Left hindlimb (tissue), 1 donor: ENCODE measurements at regions not wholly inside any gene's neighbourhood (a gene's known extent, or its start where the extent isn't known, plus 50 kb on each side); places are given as distances from the start of the nearest gene placed in this dataset.
"Not testable (repeated sequence)": the region's sequence is repeated elsewhere in the genome, so short reads cannot be mapped to it uniquely, and the experiment has no call there.

ENCODE experiments used
- DNase-seq: peaks from one replicate; pipeline ENCODE4 v3.0.0-alpha.2; 2018

- DNase-seq: no peak
Observed at GRCh38 chr7:80346704-80347103, 165.2 kb downstream of the GNAT3 start.

- DNase-seq: no peak
Observed at GRCh38 chr7:80335511-80336231, 176.2 kb downstream of the GNAT3 start.

- DNase-seq: no peak
Observed at GRCh38 chr7:80334908-80335307, 177.0 kb downstream of the GNAT3 start.

GRCh38 chr7:80334196-80334595, 177.7 kb downstream of the GNAT3 start:
- DNase-seq: no peak

- no peak for DNase-seq
Observed at GRCh38 chr7:80333040-80333439, 178.8 kb downstream of the GNAT3 start.

GRCh38 chr7:80330434-80330833, 181.4 kb downstream of the GNAT3 start:
- DNase-seq: no peak

GRCh38 chr7:80324032-80324431, 187.8 kb downstream of the GNAT3 start:
- DNase-seq: no peak

GRCh38 chr7:80319461-80319860, 184.8 kb downstream of the GNAI1 start:
- DNase-seq: no peak

- no peak for DNase-seq
Observed at GRCh38 chr7:80318081-80318480, 183.4 kb downstream of the GNAI1 start.

GRCh38 chr7:80316811-80317210, 182.2 kb downstream of the GNAI1 start:
- no peak for DNase-seq

GRCh38 chr7:80313716-80314115, 179.1 kb downstream of the GNAI1 start:
- DNase-seq: no peak

GRCh38 chr7:80313067-80313626, 178.5 kb downstream of the GNAI1 start:
- DNase-seq: no peak

GRCh38 chr7:80312139-80312661, 177.6 kb downstream of the GNAI1 start:
- peak; percentile 51 for DNase-seq

- no peak for DNase-seq
Observed at GRCh38 chr7:80311313-80311712, 176.7 kb downstream of the GNAI1 start.

GRCh38 chr7:80309971-80310549, 175.4 kb downstream of the GNAI1 start:
- no peak for DNase-seq

GRCh38 chr7:80309377-80309776, 174.7 kb downstream of the GNAI1 start:
- DNase-seq: no peak

GRCh38 chr7:80307227-80307856, 172.7 kb downstream of the GNAI1 start:
- no peak for DNase-seq

GRCh38 chr7:80303315-80303714, 168.7 kb downstream of the GNAI1 start:
- no peak for DNase-seq

GRCh38 chr7:80302636-80303035, 168.0 kb downstream of the GNAI1 start:
- no peak for DNase-seq

GRCh38 chr7:80302078-80302477, 167.4 kb downstream of the GNAI1 start:
- no peak for DNase-seq

GRCh38 chr7:80298201-80298600, 163.6 kb downstream of the GNAI1 start:
- no peak for DNase-seq

- DNase-seq: no peak
Observed at GRCh38 chr7:80294346-80294745, 159.7 kb downstream of the GNAI1 start.

GRCh38 chr7:80292634-80293033, 158.0 kb downstream of the GNAI1 start:
- not testable (repeated sequence) for DNase-seq
